ENCODE measurements at regions not wholly inside any gene's neighbourhood (a gene's known extent, or its start where the extent isn't known, plus 50 kb on each side); places are given as distances from the start of the nearest gene placed in this dataset.
"Not testable (repeated sequence)": the region's sequence is repeated elsewhere in the genome, so short reads cannot be mapped to it uniquely, and the experiment has no call there.

DNA sequence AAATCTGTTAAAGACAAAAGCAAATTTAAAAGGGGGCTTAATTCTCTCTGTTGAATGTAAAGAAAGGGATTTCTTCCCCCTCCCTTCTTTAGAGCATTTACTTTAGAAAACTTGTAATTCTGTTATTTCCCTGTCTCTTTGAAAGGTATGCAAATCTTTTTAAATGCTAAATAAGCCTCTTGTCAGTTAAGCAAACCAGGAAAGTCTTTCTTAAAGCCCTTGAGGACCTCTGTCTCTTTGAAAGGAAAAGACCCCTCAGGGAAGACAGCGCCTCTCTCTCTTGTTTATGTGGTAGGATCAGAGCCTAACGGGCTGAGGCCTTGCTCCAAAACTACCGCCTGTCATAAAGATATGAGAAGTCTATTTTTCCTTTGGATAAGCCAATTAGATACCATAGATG is 139.9 kb upstream of the CDH7 start:
- in situ Hi-C loops (cut with HindIII; ENCODE audit: low pct_ligation_motif_present, low sequenced_read_pairs) = no loop called here
- no peak overlapping the region for H3K4me3 ChIP-seq (ENCODE audit: low read depth, low read length)
- TF ChIP-seq, protein P1, sequence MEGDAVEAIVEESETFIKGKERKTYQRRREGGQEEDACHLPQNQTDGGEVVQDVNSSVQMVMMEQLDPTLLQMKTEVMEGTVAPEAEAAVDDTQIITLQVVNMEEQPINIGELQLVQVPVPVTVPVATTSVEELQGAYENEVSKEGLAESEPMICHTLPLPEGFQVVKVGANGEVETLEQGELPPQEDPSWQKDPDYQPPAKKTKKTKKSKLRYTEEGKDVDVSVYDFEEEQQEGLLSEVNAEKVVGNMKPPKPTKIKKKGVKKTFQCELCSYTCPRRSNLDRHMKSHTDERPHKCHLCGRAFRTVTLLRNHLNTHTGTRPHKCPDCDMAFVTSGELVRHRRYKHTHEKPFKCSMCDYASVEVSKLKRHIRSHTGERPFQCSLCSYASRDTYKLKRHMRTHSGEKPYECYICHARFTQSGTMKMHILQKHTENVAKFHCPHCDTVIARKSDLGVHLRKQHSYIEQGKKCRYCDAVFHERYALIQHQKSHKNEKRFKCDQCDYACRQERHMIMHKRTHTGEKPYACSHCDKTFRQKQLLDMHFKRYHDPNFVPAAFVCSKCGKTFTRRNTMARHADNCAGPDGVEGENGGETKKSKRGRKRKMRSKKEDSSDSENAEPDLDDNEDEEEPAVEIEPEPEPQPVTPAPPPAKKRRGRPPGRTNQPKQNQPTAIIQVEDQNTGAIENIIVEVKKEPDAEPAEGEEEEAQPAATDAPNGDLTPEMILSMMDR (IDR thresholded peaks at IDR 0.05; ENCODE audit: low read depth, low read length, missing control alignments) = no peak
- no peaks in the 10 kb centered on the region for H3K36me3 ChIP-seq (replicated peaks)
- no peak overlapping the region for H3K27ac ChIP-seq
- H3K27me3 ChIP-seq (replicated peaks) = no peaks in the 10 kb centered on the region
- no peak for DNase-seq

DNA sequence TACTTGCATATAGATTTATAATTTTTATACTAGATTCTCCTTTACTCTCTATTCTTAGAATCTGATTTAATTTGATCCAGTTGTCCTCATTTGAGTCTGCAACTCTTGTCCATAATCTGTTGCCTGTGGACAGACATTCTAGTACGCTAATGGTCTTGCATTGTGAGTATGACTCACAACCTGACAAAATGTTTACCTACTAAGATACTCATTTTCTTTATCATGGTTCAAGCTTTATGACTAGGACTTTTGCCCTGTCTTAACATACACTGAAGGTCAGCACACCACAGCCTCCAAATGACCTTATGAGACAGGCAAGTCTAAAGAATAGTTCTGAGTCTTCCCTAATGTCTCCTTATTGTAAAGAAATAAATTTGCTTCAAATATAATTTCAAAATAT is 142.3 kb upstream of the CDH7 start:
- TF ChIP-seq, protein P1 (IDR thresholded peaks at IDR 0.05; ENCODE audit: low read depth, low read length, missing control alignments) = no peak
- H3K36me3 ChIP-seq (replicated peaks) = no peaks in the 10 kb centered on the region
- in situ Hi-C loops (cut with HindIII; ENCODE audit: low pct_ligation_motif_present, low sequenced_read_pairs) = no loop called here
- no peaks in the 10 kb centered on the region for H3K27me3 ChIP-seq (replicated peaks)
- no peak overlapping the region for H3K4me3 ChIP-seq (ENCODE audit: low read depth, low read length)
- DNase-seq = no peak
- no peak overlapping the region for H3K27ac ChIP-seq

DNA sequence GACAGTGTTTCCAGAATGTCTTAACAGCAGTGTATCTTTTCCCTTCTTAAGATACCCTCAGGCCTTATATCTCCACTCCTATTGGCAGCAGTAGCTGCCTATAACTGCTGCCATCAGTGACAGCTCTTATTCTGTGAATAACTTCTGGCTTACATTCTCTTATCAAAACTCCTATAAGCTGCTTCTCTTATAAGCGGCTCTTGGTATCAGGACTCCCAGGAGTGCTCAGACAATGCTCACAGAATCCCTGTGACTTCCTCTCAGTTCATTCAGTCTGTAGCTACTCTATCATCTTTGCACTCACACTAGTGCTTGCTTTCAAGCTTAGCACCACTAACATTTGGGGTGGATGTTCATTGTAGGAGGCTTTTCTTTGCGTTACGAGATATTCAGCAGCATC is 143.7 kb upstream of the CDH7 start:
- Histone ChIP-seq H3K4me3 (ENCODE audit: low read depth, low read length) (no peak overlapping the region), H3K27me3 (replicated peaks) (no peaks in the 10 kb centered on the region), H3K36me3 (replicated peaks) (no peaks in the 10 kb centered on the region), H3K27ac (no peak overlapping the region)
- in situ Hi-C loops (cut with HindIII; ENCODE audit: low pct_ligation_motif_present, low sequenced_read_pairs) = no loop called here
- TF ChIP-seq, protein P1 (IDR thresholded peaks at IDR 0.05; ENCODE audit: low read depth, low read length, missing control alignments) = no peak
- no peak for DNase-seq

DNA sequence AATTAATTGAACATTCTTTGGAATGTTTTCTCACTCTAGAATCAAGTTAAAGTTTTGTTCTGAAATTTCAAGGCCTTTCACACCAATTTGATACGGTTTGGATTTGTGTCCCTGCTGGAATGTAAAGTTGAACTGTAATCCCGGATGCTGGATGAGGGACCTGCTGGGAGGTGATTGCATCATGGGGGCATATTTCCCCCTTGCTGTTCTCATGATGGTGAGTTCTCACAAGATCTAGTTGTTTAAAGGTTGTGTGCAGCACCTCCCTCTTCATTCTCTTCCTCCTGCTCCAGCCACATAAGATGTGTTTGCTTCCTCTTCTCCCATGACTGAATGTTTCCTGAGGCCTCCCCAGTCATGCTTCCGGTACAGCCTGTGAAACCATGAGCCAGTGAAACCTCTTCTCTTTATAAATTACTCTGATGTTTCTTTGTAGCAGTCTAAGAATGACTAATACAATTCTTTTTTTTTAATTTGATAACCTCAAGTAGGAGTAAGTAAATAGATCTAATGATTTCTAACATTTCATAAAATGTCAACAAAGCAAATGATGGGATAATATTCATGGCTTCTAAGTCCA is 144.2 kb upstream of the CDH7 start:
- TF ChIP-seq, protein P1 (IDR thresholded peaks at IDR 0.05; ENCODE audit: low read depth, low read length, missing control alignments) = no peak
- in situ Hi-C loops (cut with HindIII; ENCODE audit: low pct_ligation_motif_present, low sequenced_read_pairs) = no loop called here

DNA sequence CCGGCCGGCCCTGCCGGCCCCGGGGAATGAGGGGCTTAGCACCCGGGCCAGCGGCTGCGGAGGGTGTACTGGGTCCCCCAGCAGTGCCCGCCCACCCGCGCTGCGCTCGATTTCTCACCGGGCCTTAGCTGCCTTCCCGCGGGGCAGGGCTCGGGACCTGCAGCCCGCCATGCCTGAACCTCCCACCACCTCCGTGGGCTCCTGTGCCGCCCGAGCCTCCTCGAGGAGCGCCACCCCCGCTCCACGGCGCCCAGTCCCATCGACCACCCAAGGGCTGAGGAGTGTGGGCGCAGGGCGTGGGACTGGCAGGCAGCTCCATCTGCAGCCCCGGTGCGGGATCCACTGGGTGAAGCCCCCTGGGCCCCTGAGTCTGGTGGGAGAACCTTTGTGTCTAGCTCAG is 145.5 kb upstream of the CDH7 start:
- H3K36me3 ChIP-seq (replicated peaks); H3K27me3 ChIP-seq (replicated peaks); DNase-seq; in situ Hi-C loops (cut with HindIII; ENCODE audit: low pct_ligation_motif_present, low sequenced_read_pairs); H3K4me3 ChIP-seq (ENCODE audit: low read depth, low read length); H3K27ac ChIP-seq: not testable (repeated sequence)

More for the DNA sequence above, 144.2 kb upstream of the CDH7 start:
- H3K36me3 ChIP-seq (replicated peaks) = no peaks in the 10 kb centered on the region
- H3K27ac ChIP-seq = no peak overlapping the region
- H3K4me3 ChIP-seq (ENCODE audit: low read depth, low read length) = no peak overlapping the region
- H3K27me3 ChIP-seq (replicated peaks) = no peaks in the 10 kb centered on the region
- no peak for DNase-seq

DNA sequence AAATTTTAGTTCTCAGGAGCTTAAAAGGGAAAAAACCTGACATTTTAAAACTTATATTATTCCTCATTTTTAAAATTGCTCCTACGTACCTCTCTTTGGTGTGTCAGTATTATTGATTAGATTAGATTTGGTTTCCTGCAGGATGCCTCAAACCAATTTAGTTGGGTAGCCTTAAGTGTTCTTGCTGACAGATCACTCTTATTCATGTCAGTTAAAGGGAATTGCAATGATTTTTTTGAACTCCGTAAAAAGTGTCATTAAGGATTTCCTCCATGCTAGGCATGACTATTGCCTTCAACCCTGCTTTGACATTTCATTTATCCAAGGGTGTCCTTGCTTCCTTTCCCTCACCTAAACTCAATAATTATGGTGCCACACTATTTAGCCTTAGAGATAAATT is 149.0 kb upstream of the CDH7 start:
- TF ChIP-seq, protein P1 (IDR thresholded peaks at IDR 0.05; ENCODE audit: low read depth, low read length, missing control alignments) = no peak
- DNase-seq = no peak
- in situ Hi-C loops (cut with HindIII; ENCODE audit: low pct_ligation_motif_present, low sequenced_read_pairs) = no loop called here
- Histone ChIP-seq H3K27me3 (replicated peaks) (no peaks in the 10 kb centered on the region), H3K27ac (no peak overlapping the region), H3K4me3 (ENCODE audit: low read depth, low read length) (no peak overlapping the region), H3K36me3 (replicated peaks) (no peaks in the 10 kb centered on the region)

Measured in brain microvascular endothelial cell (primary cell).